GM21576 (cell line): ENCODE measurements at regions not wholly inside any gene's neighbourhood (a gene's known extent, or its start where the extent isn't known, plus 50 kb on each side); places are given as distances from the start of the nearest gene placed in this dataset.

Experiments used
- ATAC-seq: cut with Tn5 transposase; IDR thresholded peaks from one replicate; pipeline ENCODE4 v1.9.1; 2021; ENCODE audit warnings: mild to moderate bottlenecking, moderate library complexity; ENCODE audit not compliant: unreplicated experiment

- ATAC-seq = no peak
Measured at GRCh38 chr4:145427991-145428390, 53.7 kb upstream of the SMAD1 start.

GRCh38 chr4:145427221-145427620, 54.4 kb upstream of the SMAD1 start:
- ATAC-seq = no peak

GRCh38 chr4:145423017-145423708, 58.5 kb upstream of the SMAD1 start:
- no peak for ATAC-seq

GRCh38 chr4:145420595-145421214, 60.9 kb upstream of the SMAD1 start:
- no peak for ATAC-seq

- ATAC-seq = no peak
Measured at GRCh38 chr4:145418739-145419138, 62.9 kb upstream of the SMAD1 start.

GRCh38 chr4:145417348-145418130, 64.1 kb upstream of the SMAD1 start:
- no peak for ATAC-seq

- no peak for ATAC-seq
Measured at GRCh38 chr4:145414841-145415240, 66.8 kb upstream of the SMAD1 start.

GRCh38 chr4:145414226-145414625, 67.4 kb upstream of the SMAD1 start:
- no peak for ATAC-seq

- ATAC-seq = no peak
Measured at GRCh38 chr4:145406970-145407369, 74.7 kb upstream of the SMAD1 start.

- no peak for ATAC-seq
Measured at GRCh38 chr4:145404761-145405160, 76.9 kb upstream of the SMAD1 start.

GRCh38 chr4:145396581-145396980, 85.1 kb upstream of the SMAD1 start:
- ATAC-seq = no peak

GRCh38 chr4:145390571-145390970, 91.1 kb upstream of the SMAD1 start:
- no peak for ATAC-seq

GRCh38 chr4:145389550-145389949, 92.1 kb upstream of the SMAD1 start:
- ATAC-seq = no peak

- ATAC-seq = no peak
Measured at GRCh38 chr4:145388043-145388442, 93.6 kb upstream of the SMAD1 start.

- no peak for ATAC-seq
Measured at GRCh38 chr4:145387079-145387478, 94.6 kb upstream of the SMAD1 start.

- ATAC-seq = no peak
Measured at GRCh38 chr4:145381163-145381562, 100.5 kb upstream of the SMAD1 start.

GRCh38 chr4:145380123-145380522, 101.5 kb upstream of the SMAD1 start:
- ATAC-seq = no peak

GRCh38 chr4:145375416-145375815, 106.2 kb upstream of the SMAD1 start:
- ATAC-seq = no peak

- no peak for ATAC-seq
Measured at GRCh38 chr4:145352438-145353145, 129.1 kb upstream of the SMAD1 start.

GRCh38 chr4:145351922-145352321, 129.7 kb upstream of the SMAD1 start:
- ATAC-seq = no peak

- no peak for ATAC-seq
Measured at GRCh38 chr4:145351162-145351561, 130.5 kb upstream of the SMAD1 start.
